Hematopoietic multipotent progenitor cell treated with erythropoietin and hydrocortisone succinate and interleukin-3 and kit ligand, for 8 days (in vitro differentiated cells): ENCODE measurements at regions not wholly inside any gene's neighbourhood (a gene's known extent, or its start where the extent isn't known, plus 50 kb on each side); places are given as distances from the start of the nearest gene placed in this dataset.
"Not testable (repeated sequence)": the region's sequence is repeated elsewhere in the genome, so short reads cannot be mapped to it uniquely, and the experiment has no call there.

Source experiments
- DNase-seq: peaks from one replicate; pipeline ENCODE4 v3.0.0-alpha.2; 2015

- DNase-seq: no peak
These were observed 112.1 kb downstream of the COPRS start for GRCh38 chr17:31746884-31747495.

- no peak for DNase-seq
These were observed 113.0 kb downstream of the COPRS start for GRCh38 chr17:31745964-31746600.

- no peak for DNase-seq
These were observed 114.5 kb downstream of the COPRS start for GRCh38 chr17:31744511-31744951.

GRCh38 chr17:31743797-31744196 is 115.2 kb downstream of the COPRS start:
- DNase-seq: no peak

- no peak for DNase-seq
These were observed 117.7 kb downstream of the COPRS start for GRCh38 chr17:31741371-31741770.

GRCh38 chr17:31740611-31741082 is 118.4 kb downstream of the COPRS start:
- no peak for DNase-seq

- no peak for DNase-seq
These were observed 119.9 kb downstream of the COPRS start for GRCh38 chr17:31738996-31739699.

- no peak for DNase-seq
These were observed 120.6 kb downstream of the COPRS start for GRCh38 chr17:31738488-31738887.

- no peak for DNase-seq
These were observed 121.0 kb downstream of the COPRS start for GRCh38 chr17:31738067-31738466.

GRCh38 chr17:31736855-31737625 is 122.0 kb downstream of the COPRS start:
- no peak for DNase-seq

- no peak for DNase-seq
These were observed 125.7 kb downstream of the COPRS start for GRCh38 chr17:31733326-31733725.

GRCh38 chr17:31731585-31732154 is 127.4 kb downstream of the COPRS start:
- DNase-seq: not testable (repeated sequence)

- no peak for DNase-seq
These were observed 127.9 kb downstream of the COPRS start for GRCh38 chr17:31731118-31731517.

GRCh38 chr17:31726980-31727427 is 132.0 kb downstream of the COPRS start:
- DNase-seq: no peak

GRCh38 chr17:31724619-31725018 is 134.4 kb downstream of the COPRS start:
- no peak for DNase-seq

GRCh38 chr17:31724026-31724425 is 135.0 kb downstream of the COPRS start:
- no peak for DNase-seq

- DNase-seq: no peak
These were observed 136.6 kb downstream of the COPRS start for GRCh38 chr17:31722251-31723056.

- no peak for DNase-seq
These were observed 137.6 kb downstream of the COPRS start for GRCh38 chr17:31721291-31722025.

GRCh38 chr17:31717251-31717650 is 141.8 kb downstream of the COPRS start:
- DNase-seq: not testable (repeated sequence)

GRCh38 chr17:31715446-31715845 is 143.6 kb downstream of the COPRS start:
- no peak for DNase-seq

GRCh38 chr17:31704483-31704882 is 154.6 kb downstream of the COPRS start:
- DNase-seq: no peak
